ENCODE measurements at regions not wholly inside any gene's neighbourhood (a gene's known extent, or its start where the extent isn't known, plus 50 kb on each side); places are given as distances from the start of the nearest gene placed in this dataset.

- no peaks in the 10 kb centered on the region for H3K9me3 ChIP-seq (ENCODE audit: insufficient read depth, low read length, severe bottlenecking)
- no peak overlapping the region for H3K9ac ChIP-seq (ENCODE audit: low read depth, low read length)
- no peak overlapping the region for H3K4me2 ChIP-seq (ENCODE audit: insufficient read depth, low read length)
- H3K4me1 ChIP-seq (ENCODE audit: insufficient read depth, low read length): no peaks in the 10 kb centered on the region
- no peaks in the 10 kb centered on the region for H3K36me3 ChIP-seq (ENCODE audit: insufficient read depth, low read length)
- no peak for ATAC-seq (ENCODE audit: insufficient read depth, low read depth)
- DNase-seq: no peak
- H3K27me3 ChIP-seq (ENCODE audit: insufficient read depth, low read length, poor library complexity): no peaks in the 10 kb centered on the region
- H3K27ac ChIP-seq (ENCODE audit: low read length): no peak overlapping the region
- no peaks in the 10 kb centered on the region for H4K20me1 ChIP-seq (ENCODE audit: insufficient read depth, low read length)
- no peak overlapping the region for H3K4me3 ChIP-seq (ENCODE audit: low read depth in 1 of 2, low read length in 2 of 2)
- TF ChIP-seq EZH2 (IDR thresholded peaks at IDR 0.05; ENCODE audit: borderline replicate concordance, low read depth, low read length, severe bottlenecking) (no peak), CTCF (IDR thresholded peaks at IDR 0.05; ENCODE audit: borderline replicate concordance, extremely low read depth, low read length, poor library complexity, severe bottlenecking) (no peak)
- H3K79me2 ChIP-seq (ENCODE audit: insufficient read depth, low read length): no peaks in the 10 kb centered on the region
- H2AFZ ChIP-seq (ENCODE audit: low read depth, low read length): no peak overlapping the region
Measured at GRCh38 chr4:180539284-180539683, 1703.9 kb upstream of the TENM3 start.

GRCh38 chr4:180541678-180542077 is 1701.5 kb upstream of the TENM3 start:
- H3K4me2 ChIP-seq (ENCODE audit: insufficient read depth, low read length): no peak overlapping the region
- DNase-seq: no peak
- H3K4me3 ChIP-seq (ENCODE audit: low read depth in 1 of 2, low read length in 2 of 2): no peak overlapping the region
- H3K4me1 ChIP-seq (ENCODE audit: insufficient read depth, low read length): no peaks in the 10 kb centered on the region
- no peaks in the 10 kb centered on the region for H3K79me2 ChIP-seq (ENCODE audit: insufficient read depth, low read length)
- TF ChIP-seq EZH2 (IDR thresholded peaks at IDR 0.05; ENCODE audit: borderline replicate concordance, low read depth, low read length, severe bottlenecking) (no peak), CTCF (IDR thresholded peaks at IDR 0.05; ENCODE audit: borderline replicate concordance, extremely low read depth, low read length, poor library complexity, severe bottlenecking) (no peak)
- H3K36me3 ChIP-seq (ENCODE audit: insufficient read depth, low read length): no peaks in the 10 kb centered on the region
- no peak overlapping the region for H2AFZ ChIP-seq (ENCODE audit: low read depth, low read length)
- no peaks in the 10 kb centered on the region for H3K27me3 ChIP-seq (ENCODE audit: insufficient read depth, low read length, poor library complexity)
- H3K9me3 ChIP-seq (ENCODE audit: insufficient read depth, low read length, severe bottlenecking): no peaks in the 10 kb centered on the region
- H3K27ac ChIP-seq (ENCODE audit: low read length): no peak overlapping the region
- H3K9ac ChIP-seq (ENCODE audit: low read depth, low read length): no peak overlapping the region
- H4K20me1 ChIP-seq (ENCODE audit: insufficient read depth, low read length): no peaks in the 10 kb centered on the region
- ATAC-seq (ENCODE audit: insufficient read depth, low read depth): no peak

- no peak for ATAC-seq (ENCODE audit: insufficient read depth, low read depth)
Measured at GRCh38 chr4:180542445-180543100, 1700.6 kb upstream of the TENM3 start.

More at GRCh38 chr4:180542445-180543100, 1700.6 kb upstream of the TENM3 start:
- Histone ChIP-seq H3K9me3 (ENCODE audit: insufficient read depth, low read length, severe bottlenecking) (no peaks in the 10 kb centered on the region), H2AFZ (ENCODE audit: low read depth, low read length) (no peak overlapping the region), H3K4me2 (ENCODE audit: insufficient read depth, low read length) (no peak overlapping the region), H3K27ac (ENCODE audit: low read length) (no peak overlapping the region), H3K4me3 (ENCODE audit: low read depth in 1 of 2, low read length in 2 of 2) (no peak overlapping the region), H4K20me1 (ENCODE audit: insufficient read depth, low read length) (no peaks in the 10 kb centered on the region), H3K4me1 (ENCODE audit: insufficient read depth, low read length) (no peaks in the 10 kb centered on the region), H3K36me3 (ENCODE audit: insufficient read depth, low read length) (no peaks in the 10 kb centered on the region), H3K27me3 (ENCODE audit: insufficient read depth, low read length, poor library complexity) (no peaks in the 10 kb centered on the region), H3K79me2 (ENCODE audit: insufficient read depth, low read length) (no peaks in the 10 kb centered on the region), H3K9ac (ENCODE audit: low read depth, low read length) (no peak overlapping the region)
- no peak for TF ChIP-seq EZH2 (IDR thresholded peaks at IDR 0.05; ENCODE audit: borderline replicate concordance, low read depth, low read length, severe bottlenecking)
- TF ChIP-seq CTCF (IDR thresholded peaks at IDR 0.05; ENCODE audit: borderline replicate concordance, extremely low read depth, low read length, poor library complexity, severe bottlenecking): no peak
- DNase-seq: no peak
